Gastroesophageal sphincter (tissue), 4 donors: ENCODE measurements at regions not wholly inside any gene's neighbourhood (a gene's known extent, or its start where the extent isn't known, plus 50 kb on each side); places are given as distances from the start of the nearest gene placed in this dataset.

ENCODE experiments used
- ATAC-seq: fragments of 150-250 bp; one replicate; pipeline ENCODE4 v1.9.1; 2016; ENCODE audit warnings: mild to moderate bottlenecking, moderate library complexity
- H3K27ac ChIP-seq, 4 donors: fragments of 200-600 bp; sonication (generic) in 3 of 4; 1 replicate in 3 of 4; 2 replicates in 1 of 4; pipeline ENCODE4 v1.5.1; 2016 to 2019
- H3K27me3 ChIP-seq: fragments of 200-600 bp; sonication (generic); one replicate; pipeline ENCODE4 v1.5.1; 2019
- H3K36me3 ChIP-seq, 2 donors: fragments of 200-600 bp; sonication (generic); one replicate each; pipeline ENCODE4 v1.5.1; 2019; ENCODE audit warnings: control low read depth in 1 of 2
- H3K4me1 ChIP-seq, 3 donors: fragments of 200-600 bp; sonication (generic); 1 replicate in 2 of 3; 2 replicates in 1 of 3; pipeline ENCODE4 v1.5.1; 2016 to 2019; ENCODE audit warnings: control low read depth in 2 of 3
- H3K4me3 ChIP-seq, 2 donors: fragments of 200-600 bp; sonication (generic); one replicate each; pipeline ENCODE4 v1.5.1; 2019; ENCODE audit warnings: mild to moderate bottlenecking in 1 of 2, moderate library complexity in 1 of 2
- H3K9me3 ChIP-seq, 3 donors: fragments of 200-600 bp; sonication (generic); one replicate each; pipeline ENCODE4 v1.5.1; 2017 to 2019; ENCODE audit warnings: control low read depth in 2 of 3
- EP300 ChIP-seq: sonication (generic); formaldehyde crosslinking; IDR thresholded peaks from one replicate; pipeline ENCODE4 v1.6.1; 2017; ENCODE audit warnings: antibody characterized with exemption, mild to moderate bottlenecking
- POLR2A ChIP-seq, 2 donors: fragments of 450-650 bp; IDR thresholded peaks; one replicate each; pipeline ENCODE4 v1.6.1; 2017; ENCODE audit warnings: antibody characterized with exemption in 2 of 2, mild to moderate bottlenecking in 2 of 2, moderate library complexity in 1 of 2
- POLR2AphosphoS5 ChIP-seq: sonication (generic); formaldehyde crosslinking; IDR thresholded peaks from one replicate; pipeline ENCODE4 v1.6.1; 2017; ENCODE audit warnings: antibody characterized with exemption
- WGBS, 2 donors: methylation state at CpG; one replicate each; pipeline ENCODE4 v1.1.5; 2018; ENCODE audit warnings: low coverage in 1 of 2; 5-methylcytosine and 5-hydroxymethylcytosine counted together
- TF ChIP-seq, protein P1 (sequence below), 4 experiments: fragments of 200-600 bp in 2 of 4; fragments of 450-650 bp in 2 of 4; sonication (generic) in 1 of 4; IDR thresholded peaks; one replicate each; pipeline ENCODE4 v1.5.1; 2017 to 2019; ENCODE audit warnings: antibody characterized with exemption in 4 of 4, mild to moderate bottlenecking in 2 of 4, moderate library complexity in 2 of 4

- H3K4me1 ChIP-seq, result no peaks in the 10 kb centered on the region
These were observed 366.5 kb downstream of the SEC14L1 start for GRCh38 chr17:77507111-77507885.

GRCh38 chr17:77508047-77508715, 367.4 kb downstream of the SEC14L1 start:
- TF ChIP-seq, protein P1, sequence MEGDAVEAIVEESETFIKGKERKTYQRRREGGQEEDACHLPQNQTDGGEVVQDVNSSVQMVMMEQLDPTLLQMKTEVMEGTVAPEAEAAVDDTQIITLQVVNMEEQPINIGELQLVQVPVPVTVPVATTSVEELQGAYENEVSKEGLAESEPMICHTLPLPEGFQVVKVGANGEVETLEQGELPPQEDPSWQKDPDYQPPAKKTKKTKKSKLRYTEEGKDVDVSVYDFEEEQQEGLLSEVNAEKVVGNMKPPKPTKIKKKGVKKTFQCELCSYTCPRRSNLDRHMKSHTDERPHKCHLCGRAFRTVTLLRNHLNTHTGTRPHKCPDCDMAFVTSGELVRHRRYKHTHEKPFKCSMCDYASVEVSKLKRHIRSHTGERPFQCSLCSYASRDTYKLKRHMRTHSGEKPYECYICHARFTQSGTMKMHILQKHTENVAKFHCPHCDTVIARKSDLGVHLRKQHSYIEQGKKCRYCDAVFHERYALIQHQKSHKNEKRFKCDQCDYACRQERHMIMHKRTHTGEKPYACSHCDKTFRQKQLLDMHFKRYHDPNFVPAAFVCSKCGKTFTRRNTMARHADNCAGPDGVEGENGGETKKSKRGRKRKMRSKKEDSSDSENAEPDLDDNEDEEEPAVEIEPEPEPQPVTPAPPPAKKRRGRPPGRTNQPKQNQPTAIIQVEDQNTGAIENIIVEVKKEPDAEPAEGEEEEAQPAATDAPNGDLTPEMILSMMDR (IDR thresholded peaks at IDR 0.05), result no peak
- 72 to 100% methylated on average over 2 of the region's 6 CpGs for WGBS, 2 donors

More at GRCh38 chr17:77507111-77507885, 366.5 kb downstream of the SEC14L1 start:
- Histone ChIP-seq H3K36me3 (no peaks in the 10 kb centered on the region), H3K27me3 (no peaks in the 10 kb centered on the region), H3K9me3 (peaks cover 0 to 18% (median 0%) of the 10 kb centered on the region in 3 donors), H3K27ac (no peak overlapping the region), H3K4me3 (no peak overlapping the region)
- ATAC-seq, result no peak
- TF ChIP-seq EP300 (no peak), POLR2AphosphoS5 (no peak), POLR2A (IDR thresholded peaks at IDR 0.05) (no peak)
- TF ChIP-seq, protein P1 (IDR thresholded peaks at IDR 0.05), result no peak
- 75 to 77% methylated on average over 4 of the region's 19 CpGs for WGBS, 2 donors

DNA sequence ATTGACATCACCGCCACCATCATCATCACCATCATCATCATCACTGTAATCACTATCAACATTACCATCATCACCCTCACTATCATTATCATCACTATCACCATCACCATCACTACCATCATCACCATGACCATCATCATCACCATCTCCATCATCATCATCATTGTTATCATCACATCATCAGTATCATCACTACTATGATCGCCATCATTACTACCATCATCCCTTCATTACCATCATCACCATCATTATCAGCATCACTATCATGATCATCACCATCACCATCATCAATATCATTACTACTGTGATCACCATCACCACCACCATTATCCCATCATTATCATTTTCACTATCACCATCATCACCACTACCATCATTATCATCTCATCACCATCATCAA, 368.3 kb downstream of the SEC14L1 start:
- Histone ChIP-seq H3K27me3 (no peaks in the 10 kb centered on the region), H3K4me1 (no peaks in the 10 kb centered on the region), H3K27ac (no peak overlapping the region), H3K4me3 (no peak overlapping the region), H3K36me3 (no peaks in the 10 kb centered on the region), H3K9me3 (peaks cover 0 to 18% (median 0%) of the 10 kb centered on the region in 3 donors)
- WGBS, 2 donors, result 95 to 100% methylated on average over 2 of the region's 2 CpGs
- ATAC-seq, result no peak
- TF ChIP-seq EP300 (no peak), POLR2A (IDR thresholded peaks at IDR 0.05) (no peak), POLR2AphosphoS5 (no peak)
- TF ChIP-seq, protein P1 (IDR thresholded peaks at IDR 0.05), result no peak

More at GRCh38 chr17:77508047-77508715, 367.4 kb downstream of the SEC14L1 start:
- Histone ChIP-seq H3K27ac (no peak overlapping the region), H3K4me3 (no peak overlapping the region), H3K27me3 (no peaks in the 10 kb centered on the region), H3K4me1 (no peaks in the 10 kb centered on the region), H3K36me3 (no peaks in the 10 kb centered on the region), H3K9me3 (peaks cover 0 to 18% (median 0%) of the 10 kb centered on the region in 3 donors)
- no peak for ATAC-seq

- H3K27ac ChIP-seq, result no peak overlapping the region
- TF ChIP-seq EP300 (no peak), POLR2A (IDR thresholded peaks at IDR 0.05) (no peak), POLR2AphosphoS5 (no peak)
- TF ChIP-seq, protein P1 (IDR thresholded peaks at IDR 0.05), result no peak
- no peak overlapping the region for H3K4me3 ChIP-seq
- ATAC-seq, result no peak
- peaks cover 0 to 18% (median 0%) of the 10 kb centered on the region in 3 donors for H3K9me3 ChIP-seq
- 100% methylated on average over 1 to 2 of the region's 2 CpGs for WGBS, 2 donors
- H3K4me1 ChIP-seq, result no peaks in the 10 kb centered on the region
- H3K27me3 ChIP-seq, result no peaks in the 10 kb centered on the region
- no peaks in the 10 kb centered on the region for H3K36me3 ChIP-seq
These were observed 368.8 kb downstream of the SEC14L1 start for GRCh38 chr17:77509599-77509998.
